DMS53 (cell line): ENCODE measurements at regions not wholly inside any gene's neighbourhood (a gene's known extent, or its start where the extent isn't known, plus 50 kb on each side); places are given as distances from the start of the nearest gene placed in this dataset.
A peak's percentile ranks its signal among the peaks of the same experiment; 100 is the strongest.
"Not testable (repeated sequence)": the region's sequence is repeated elsewhere in the genome, so short reads cannot be mapped to it uniquely, and the experiment has no call there.

ENCODE experiments used
- DNase-seq: peaks from one replicate; lab custom pipeline; 2025; lab: John Stamatoyannopoulos, UW

- DNase-seq = no peak
These were observed 208.1 kb upstream of the CDKN2B start for GRCh38 chr9:22217254-22217653.

- DNase-seq = not testable (repeated sequence)
These were observed 216.8 kb upstream of the CDKN2B start for GRCh38 chr9:22225856-22226255.

- DNase-seq = no peak
These were observed 218.6 kb upstream of the DMRTA1 start for GRCh38 chr9:22227986-22228385.

- peak; percentile 2 for DNase-seq
These were observed 218.1 kb upstream of the DMRTA1 start for GRCh38 chr9:22228542-22228941.

- no peak for DNase-seq
These were observed 217.6 kb upstream of the DMRTA1 start for GRCh38 chr9:22229069-22229468.

- DNase-seq = not testable (repeated sequence)
These were observed 215.3 kb upstream of the DMRTA1 start for GRCh38 chr9:22231309-22231708.

GRCh38 chr9:22232971-22233370 is 213.7 kb upstream of the DMRTA1 start:
- DNase-seq = no peak

GRCh38 chr9:22237497-22238363 is 208.9 kb upstream of the DMRTA1 start:
- peak; percentile 27 for DNase-seq

- peak; percentile 60 for DNase-seq
These were observed 207.6 kb upstream of the DMRTA1 start for GRCh38 chr9:22238809-22239684.

GRCh38 chr9:22240619-22241018 is 206.0 kb upstream of the DMRTA1 start:
- peak; percentile 34 for DNase-seq

- no peak for DNase-seq
These were observed 205.6 kb upstream of the DMRTA1 start for GRCh38 chr9:22241024-22241423.

GRCh38 chr9:22241611-22242010 is 205.0 kb upstream of the DMRTA1 start:
- DNase-seq = no peak

GRCh38 chr9:22244139-22245011 is 202.2 kb upstream of the DMRTA1 start:
- peak; percentile 70 for DNase-seq

GRCh38 chr9:22255337-22255736 is 191.3 kb upstream of the DMRTA1 start:
- no peak for DNase-seq

GRCh38 chr9:22256381-22256780 is 190.2 kb upstream of the DMRTA1 start:
- no peak for DNase-seq

GRCh38 chr9:22257026-22257816 is 189.4 kb upstream of the DMRTA1 start:
- DNase-seq = no peak

GRCh38 chr9:22265038-22265437 is 181.6 kb upstream of the DMRTA1 start:
- no peak for DNase-seq

- no peak for DNase-seq
These were observed 181.1 kb upstream of the DMRTA1 start for GRCh38 chr9:22265534-22265933.

GRCh38 chr9:22274477-22274876 is 172.1 kb upstream of the DMRTA1 start:
- no peak for DNase-seq

- no peak for DNase-seq
These were observed 168.2 kb upstream of the DMRTA1 start for GRCh38 chr9:22278426-22278825.

- DNase-seq = no peak
These were observed 167.0 kb upstream of the DMRTA1 start for GRCh38 chr9:22279636-22280035.
